Mesenchymal stem cell (in vitro differentiated cells and primary cell): ENCODE measurements at regions not wholly inside any gene's neighbourhood (a gene's known extent, or its start where the extent isn't known, plus 50 kb on each side); places are given as distances from the start of the nearest gene placed in this dataset.

Experiments
- DNase-seq: peaks from one replicate; pipeline ENCODE4 v3.0.0-alpha.2; 2013
- H2AFZ ChIP-seq: one replicate; pipeline ENCODE4 v1.6.1; 2013; ENCODE audit warnings: low read depth, mild to moderate bottlenecking, control low read depth, inconsistent platforms, low read length, moderate library complexity
- H2AK5ac ChIP-seq: 2 replicates; pipeline ENCODE4 v1.6.1; 2013; ENCODE audit warnings: low read length, moderate library complexity, mild to moderate bottlenecking, inconsistent platforms; ENCODE audit not compliant: severe bottlenecking
- H2BK120ac ChIP-seq: one replicate; pipeline ENCODE4 v1.6.1; 2013; ENCODE audit warnings: low read depth, mild to moderate bottlenecking, inconsistent platforms, low read length, moderate library complexity
- H2BK12ac ChIP-seq, 2 experiments: one replicate each; pipeline ENCODE4 v1.6.1; 2013; ENCODE audit warnings: inconsistent platforms in 2 of 2, low read length in 2 of 2, mild to moderate bottlenecking in 2 of 2, moderate library complexity in 2 of 2, control low read depth in 1 of 2
- H2BK15ac ChIP-seq: one replicate; pipeline ENCODE4 v1.6.1; 2013; ENCODE audit warnings: mild to moderate bottlenecking, low read depth, inconsistent platforms; ENCODE audit not compliant: poor library complexity, severe bottlenecking
- H2BK5ac ChIP-seq: 2 replicates; pipeline ENCODE4 v1.6.1; 2013; ENCODE audit warnings: low read depth, mild to moderate bottlenecking, low read length, control low read depth, inconsistent platforms; ENCODE audit not compliant: poor library complexity, severe bottlenecking
- H3K14ac ChIP-seq, 2 experiments: one replicate each; pipeline ENCODE4 v1.6.1; 2013; ENCODE audit warnings: inconsistent platforms in 2 of 2, low read length in 2 of 2, control low read depth in 1 of 2, mild to moderate bottlenecking in 1 of 2, moderate library complexity in 1 of 2
- H3K18ac ChIP-seq, 2 experiments: one replicate each; pipeline ENCODE4 v1.6.1; 2013; ENCODE audit warnings: inconsistent platforms in 2 of 2, low read length in 2 of 2, control low read depth in 1 of 2, low read depth in 1 of 2, mild to moderate bottlenecking in 1 of 2
- H3K23ac ChIP-seq, 2 experiments: one replicate each; pipeline ENCODE4 v1.6.1; 2013; ENCODE audit warnings: inconsistent platforms in 2 of 2, low read length in 2 of 2, mild to moderate bottlenecking in 2 of 2, moderate library complexity in 2 of 2, control low read depth in 1 of 2
- H3K27ac ChIP-seq: 2 replicates; pipeline ENCODE4 v1.5.1; 2013; ENCODE audit warnings: mild to moderate bottlenecking, moderate library complexity, low read length, control low read depth, inconsistent platforms; ENCODE audit not compliant: poor library complexity, severe bottlenecking
- H3K27me3 ChIP-seq, 2 experiments: 2 replicates each; pipeline versions ENCODE4 v1.6.1 to v1.7.0; 2013; ENCODE audit warnings: low read length in 2 of 2, mild to moderate bottlenecking in 2 of 2, moderate library complexity in 2 of 2, control low read depth in 1 of 2, inconsistent platforms in 1 of 2; ENCODE audit not compliant: control insufficient read depth in 1 of 2, insufficient read depth in 1 of 2
- H3K36me3 ChIP-seq, 2 experiments: 2 replicates each; pipeline versions ENCODE4 v1.6.1 to v1.7.0; 2013; ENCODE audit warnings: low read length in 2 of 2, control low read depth in 1 of 2, inconsistent platforms in 1 of 2, low read depth in 1 of 2, mild to moderate bottlenecking in 1 of 2; ENCODE audit not compliant: insufficient read depth in 2 of 2, control insufficient read depth in 1 of 2
- H3K4ac ChIP-seq, 2 experiments: one replicate each; pipeline ENCODE4 v1.6.1; 2013; ENCODE audit warnings: inconsistent platforms in 2 of 2, low read length in 2 of 2, mild to moderate bottlenecking in 2 of 2, moderate library complexity in 2 of 2, control low read depth in 1 of 2, low read depth in 1 of 2
- H3K4me1 ChIP-seq: 2 replicates; pipeline ENCODE4 v1.6.1; 2013; ENCODE audit warnings: low read depth, low read length, control low read depth; ENCODE audit not compliant: control insufficient read depth, insufficient read depth
- H3K4me2 ChIP-seq: 2 replicates; pipeline ENCODE4 v1.6.1; 2013; ENCODE audit warnings: low read length, mild to moderate bottlenecking, inconsistent platforms; ENCODE audit not compliant: poor library complexity, severe bottlenecking
- H3K4me3 ChIP-seq, 2 experiments: 2 replicates each; pipeline versions ENCODE4 v1.5.1 to v1.7.0; 2013; ENCODE audit warnings: low read length in 2 of 2, mild to moderate bottlenecking in 2 of 2, control low read depth in 1 of 2, low read depth in 1 of 2; ENCODE audit not compliant: insufficient read depth in 1 of 2
- H3K79me1 ChIP-seq: replicated peaks from 2 replicates; pipeline ENCODE4 v1.6.1; 2013; ENCODE audit warnings: mild to moderate bottlenecking, control low read depth, low read length, inconsistent platforms; ENCODE audit not compliant: poor library complexity, severe bottlenecking
- H3K9ac ChIP-seq: 2 replicates; pipeline ENCODE4 v1.7.0; 2013; ENCODE audit warnings: mild to moderate bottlenecking, low read length, moderate library complexity
- H3K9me3 ChIP-seq: 2 replicates; pipeline ENCODE4 v1.7.0; 2013; ENCODE audit warnings: mild to moderate bottlenecking, low read length; ENCODE audit not compliant: control insufficient read depth
- H4K8ac ChIP-seq: one replicate; pipeline ENCODE4 v1.6.1; 2013; ENCODE audit warnings: inconsistent platforms, mild to moderate bottlenecking, low read length, moderate library complexity
- H4K91ac ChIP-seq: one replicate; pipeline ENCODE4 v1.6.1; 2013; ENCODE audit warnings: mild to moderate bottlenecking, low read length, inconsistent platforms
- WGBS: methylation state at CpG from one replicate; pipeline ENCODE4 v1.1.7; 2013; ENCODE audit warnings: mixed read lengths; 5-methylcytosine and 5-hydroxymethylcytosine counted together

GRCh38 chr9:82152181-82152580 lies 163.6 kb downstream of the SPATA31D1 start:
- no peak overlapping the region for H3K9ac ChIP-seq
- H4K8ac ChIP-seq, result no peak overlapping the region
- no peak overlapping the region for H3K18ac ChIP-seq
- H3K4me1 ChIP-seq, result no peaks in the 10 kb centered on the region
- H3K27ac ChIP-seq, result no peak overlapping the region
- H3K4ac ChIP-seq, result no peak overlapping the region
- H3K4me3 ChIP-seq, result no peak overlapping the region
- H3K14ac ChIP-seq, result no peak overlapping the region
- H2BK15ac ChIP-seq, result no peak overlapping the region
- H3K23ac ChIP-seq, result no peak overlapping the region
- no CpG with 5 or more reads among the region's 1 CpG for WGBS
- no peak overlapping the region for H2AK5ac ChIP-seq
- H2BK12ac ChIP-seq, result no peak overlapping the region
- H2BK120ac ChIP-seq, result no peak overlapping the region
- H2BK5ac ChIP-seq, result no peak overlapping the region
- no peaks in the 10 kb centered on the region for H3K79me1 ChIP-seq
- no peak overlapping the region for H2AFZ ChIP-seq
- DNase-seq, result peak; percentile 32
- H3K27me3 ChIP-seq, result no peaks in the 10 kb centered on the region
- H3K36me3 ChIP-seq, result no peaks in the 10 kb centered on the region
- no peaks in the 10 kb centered on the region for H3K9me3 ChIP-seq
- no peak overlapping the region for H4K91ac ChIP-seq
- H3K4me2 ChIP-seq, result no peak overlapping the region

GRCh38 chr9:82153032-82153431 lies 164.5 kb downstream of the SPATA31D1 start:
- H3K27ac ChIP-seq, result no peak overlapping the region
- H3K36me3 ChIP-seq, result no peaks in the 10 kb centered on the region
- no peaks in the 10 kb centered on the region for H3K27me3 ChIP-seq
- no peak overlapping the region for H2BK12ac ChIP-seq
- no peak overlapping the region for H3K4me3 ChIP-seq
- H3K4ac ChIP-seq, result no peak overlapping the region
- H3K4me2 ChIP-seq, result no peak overlapping the region
- H2AK5ac ChIP-seq, result no peak overlapping the region
- no peaks in the 10 kb centered on the region for H3K4me1 ChIP-seq
- H3K9me3 ChIP-seq, result no peaks in the 10 kb centered on the region
- H3K9ac ChIP-seq, result no peak overlapping the region
- H3K18ac ChIP-seq, result no peak overlapping the region
- no peak overlapping the region for H4K91ac ChIP-seq
- H2BK15ac ChIP-seq, result no peak overlapping the region
- no peak overlapping the region for H2BK5ac ChIP-seq
- H2BK120ac ChIP-seq, result no peak overlapping the region
- no peak overlapping the region for H2AFZ ChIP-seq
- no peak overlapping the region for H3K14ac ChIP-seq
- no peak overlapping the region for H3K23ac ChIP-seq
- DNase-seq, result no peak
- no peak overlapping the region for H4K8ac ChIP-seq
- no peaks in the 10 kb centered on the region for H3K79me1 ChIP-seq

GRCh38 chr9:82154573-82154972 lies 166.0 kb downstream of the SPATA31D1 start:
- Histone ChIP-seq H3K27ac (no peak overlapping the region), H2BK120ac (no peak overlapping the region), H3K36me3 (no peaks in the 10 kb centered on the region), H2AK5ac (no peak overlapping the region), H3K9me3 (no peaks in the 10 kb centered on the region), H2BK12ac (no peak overlapping the region), H4K8ac (no peak overlapping the region), H3K9ac (no peak overlapping the region), H3K79me1 (no peaks in the 10 kb centered on the region), H3K4me3 (no peak overlapping the region), H3K23ac (no peak overlapping the region), H3K4me2 (no peak overlapping the region), H2AFZ (no peak overlapping the region), H2BK15ac (no peak overlapping the region), H3K4ac (no peak overlapping the region), H4K91ac (no peak overlapping the region), H3K14ac (no peak overlapping the region), H3K27me3 (no peaks in the 10 kb centered on the region), H3K4me1 (no peaks in the 10 kb centered on the region), H3K18ac (no peak overlapping the region), H2BK5ac (no peak overlapping the region)
- WGBS, result 100% methylated on average over 2 of the region's 2 CpGs
- DNase-seq, result no peak

- H4K91ac ChIP-seq, result no peak overlapping the region
- H3K4me3 ChIP-seq, result no peak overlapping the region
- DNase-seq, result no peak
- no peaks in the 10 kb centered on the region for H3K36me3 ChIP-seq
- H2BK12ac ChIP-seq, result no peak overlapping the region
- no peak overlapping the region for H2BK120ac ChIP-seq
- H2AK5ac ChIP-seq, result no peak overlapping the region
- H3K4ac ChIP-seq, result no peak overlapping the region
- no peaks in the 10 kb centered on the region for H3K9me3 ChIP-seq
- no peak overlapping the region for H3K9ac ChIP-seq
- no peaks in the 10 kb centered on the region for H3K79me1 ChIP-seq
- H2BK5ac ChIP-seq, result no peak overlapping the region
- H3K27ac ChIP-seq, result no peak overlapping the region
- no peaks in the 10 kb centered on the region for H3K4me1 ChIP-seq
- no peak overlapping the region for H2BK15ac ChIP-seq
- WGBS, result 83% methylated on average over 3 of the region's 3 CpGs
- H3K14ac ChIP-seq, result no peak overlapping the region
- H3K23ac ChIP-seq, result no peak overlapping the region
- no peaks in the 10 kb centered on the region for H3K27me3 ChIP-seq
- H3K4me2 ChIP-seq, result no peak overlapping the region
- no peak overlapping the region for H3K18ac ChIP-seq
- no peak overlapping the region for H4K8ac ChIP-seq
- H2AFZ ChIP-seq, result no peak overlapping the region
Observed at GRCh38 chr9:82161876-82162275, 173.3 kb downstream of the SPATA31D1 start.
